GM23338 (cell line): ENCODE measurements at regions not wholly inside any gene's neighbourhood (a gene's known extent, or its start where the extent isn't known, plus 50 kb on each side); places are given as distances from the start of the nearest gene placed in this dataset.
A peak's percentile ranks its signal among the peaks of the same experiment; 100 is the strongest.

Experiments used
- ATAC-seq: fragments of 200-7000 bp; cut with Tn5 transposase; 3 replicates; pipeline ENCODE4 v1.9.1; 2020
- DNase-seq: peaks from one replicate; pipeline ENCODE4 v3.0.0-alpha.2; 2015; ENCODE audit warnings: low spot score
- H2AFZ ChIP-seq: fragments of 200-600 bp; sonication (generic); 2 replicates; pipeline ENCODE4 v1.8.0; 2016; ENCODE audit warnings: antibody characterized with exemption, mild to moderate bottlenecking, moderate library complexity
- H3F3A ChIP-seq: fragments of 200-600 bp; sonication (generic); replicated peaks from 2 replicates; pipeline ENCODE4 v1.8.0; 2017; ENCODE audit warnings: antibody characterized with exemption, mixed run types, low read depth
- H3K27ac ChIP-seq: fragments of 200-600 bp; sonication (generic); 2 replicates; pipeline ENCODE4 v1.6.1; 2016; ENCODE audit warnings: low read depth
- H3K27me3 ChIP-seq: fragments of 200-600 bp; sonication (generic); 2 replicates; pipeline ENCODE4 v1.8.0; 2016; ENCODE audit warnings: mild to moderate bottlenecking, mixed run types, moderate library complexity; ENCODE audit not compliant: insufficient read depth
- H3K36me3 ChIP-seq: fragments of 200-600 bp; sonication (generic); 2 replicates; pipeline ENCODE4 v1.8.0; 2016; ENCODE audit warnings: mild to moderate bottlenecking; ENCODE audit not compliant: insufficient read depth
- H3K4me1 ChIP-seq: fragments of 200-600 bp; sonication (generic); 2 replicates; pipeline ENCODE4 v1.8.0; 2016; ENCODE audit warnings: mild to moderate bottlenecking, moderate library complexity; ENCODE audit not compliant: insufficient read depth
- H3K4me2 ChIP-seq: fragments of 200-600 bp; sonication (generic); 2 replicates; pipeline ENCODE4 v1.7.1; 2017; ENCODE audit warnings: mixed run types
- H3K4me3 ChIP-seq: fragments of 200-600 bp; sonication (generic); 2 replicates; pipeline ENCODE4 v1.6.1; 2016; ENCODE audit warnings: mixed run types
- H3K79me2 ChIP-seq: fragments of 200-600 bp; sonication (generic); replicated peaks from 2 replicates; pipeline ENCODE4 v1.8.0; 2017; ENCODE audit warnings: mild to moderate bottlenecking; ENCODE audit not compliant: insufficient read depth
- H3K9me2 ChIP-seq: fragments of 200-600 bp; sonication (generic); 2 replicates; pipeline ENCODE4 v1.8.0; 2017; ENCODE audit not compliant: insufficient read depth
- H4K20me1 ChIP-seq: fragments of 200-600 bp; sonication (generic); replicated peaks from 2 replicates; pipeline ENCODE4 v1.8.0; 2017; ENCODE audit warnings: mild to moderate bottlenecking; ENCODE audit not compliant: insufficient read depth
- H3K27ac Mint-ChIP-seq: 2 replicates; pipeline ENCODE4 v1.8.0; 2020; ENCODE audit warnings: inconsistent platforms, mild to moderate bottlenecking, moderate library complexity, mixed read lengths
- H3K27me3 Mint-ChIP-seq: 3 replicates; pipeline ENCODE4 v1.8.0; 2022; ENCODE audit warnings: low read depth, mild to moderate bottlenecking, moderate library complexity, mixed read lengths, inconsistent platforms; ENCODE audit not compliant: insufficient read depth, poor library complexity
- H3K36me3 Mint-ChIP-seq: 3 replicates; pipeline ENCODE4 v1.8.0; 2021; ENCODE audit warnings: low read depth, mild to moderate bottlenecking, inconsistent platforms, moderate library complexity, mixed read lengths
- H3K4me1 Mint-ChIP-seq: 3 replicates; pipeline ENCODE4 v1.8.0; 2020; ENCODE audit warnings: mild to moderate bottlenecking, inconsistent platforms, mixed read lengths
- H3K4me3 Mint-ChIP-seq: 3 replicates; pipeline ENCODE4 v1.8.0; 2021; ENCODE audit warnings: moderate library complexity, mild to moderate bottlenecking, inconsistent platforms, mixed read lengths
- H3K9me3 Mint-ChIP-seq: 3 replicates; pipeline ENCODE4 v1.8.0; 2020; ENCODE audit warnings: moderate library complexity, mild to moderate bottlenecking, inconsistent platforms, mixed read lengths
- CREB1 ChIP-seq: fragments of 250-450 bp; sonication (Bioruptor Pico); IDR thresholded peaks from 2 replicates; pipeline ENCODE4 v1.5.0; 2020; ENCODE audit warnings: low read depth, mild to moderate bottlenecking, moderate library complexity
- CTCF ChIP-seq, 2 experiments: fragments of 200-600 bp in 1 of 2; sonication (generic) in 1 of 2; conservative IDR thresholded peaks; 2 replicates each; pipeline versions ENCODE4 v1.5.1 to v1.6.1; 2016 to 2017; ENCODE audit warnings: antibody characterized with exemption in 2 of 2, low read depth in 2 of 2, mild to moderate bottlenecking in 2 of 2, moderate library complexity in 1 of 2
- ETS1 ChIP-seq: IDR thresholded peaks from 2 replicates; pipeline ENCODE4 v1.6.1; 2016; ENCODE audit warnings: antibody characterized with exemption
- JUNB ChIP-seq: IDR thresholded peaks from one replicate; pipeline ENCODE4 v1.6.1; 2016; ENCODE audit warnings: antibody characterized with exemption; ENCODE audit not compliant: unreplicated experiment
- NANOG ChIP-seq: IDR thresholded peaks from 2 replicates; pipeline ENCODE4 v1.6.1; 2016; ENCODE audit warnings: antibody characterized with exemption, borderline replicate concordance
- POLR2AphosphoS5 ChIP-seq: IDR thresholded peaks from 2 replicates; pipeline ENCODE4 v1.6.1; 2016; ENCODE audit warnings: antibody characterized with exemption, low read depth
- ZNF331 ChIP-seq: fragments of 250-450 bp; sonication (Bioruptor Pico); IDR thresholded peaks from 2 replicates; pipeline ENCODE4 v1.5.0; 2020; ENCODE audit warnings: low read depth, mild to moderate bottlenecking, moderate library complexity
- ZNF462 ChIP-seq: fragments of 250-450 bp; sonication (Bioruptor Pico); IDR thresholded peaks from 2 replicates; pipeline ENCODE4 v1.5.0; 2020; ENCODE audit warnings: mild to moderate bottlenecking, moderate library complexity

- ATAC-seq (peak; percentile 84), DNase-seq (peak; percentile 55)
- Mint-ChIP-seq H3K27me3 (no peaks in the 10 kb centered on the region), H3K9me3 (peaks cover 42% of the 10 kb centered on the region), H3K4me1 (peaks cover 8% of the 10 kb centered on the region; the same call in 1 of the 3 replicates), H3K36me3 (peaks cover 24% of the 10 kb centered on the region), H3K4me3 (no peak overlapping the region), H3K27ac (no peak overlapping the region)
- no peak overlapping the region for H3K4me2 ChIP-seq
- H3F3A ChIP-seq = no peaks in the 10 kb centered on the region
- H3K27ac ChIP-seq = no peak overlapping the region
- H3K4me3 ChIP-seq = no peak overlapping the region
- H3K9me2 ChIP-seq = peaks cover 11% of the 10 kb centered on the region; the same call in 1 of the 2 replicates
- H2AFZ ChIP-seq = no peak overlapping the region
- no peaks in the 10 kb centered on the region; the same call in 1 of the 2 replicates for H3K4me1 ChIP-seq
- no peaks in the 10 kb centered on the region for H3K36me3 ChIP-seq
- no peaks in the 10 kb centered on the region for H4K20me1 ChIP-seq
- no peaks in the 10 kb centered on the region for H3K79me2 ChIP-seq
- TF ChIP-seq CREB1 (CRISPR knock-in tag) = no peak
- TF ChIP-seq JUNB = no peak
- TF ChIP-seq CTCF (conservative IDR thresholded peaks at IDR 0.05; ENCODE audit: low read depth in 2 of 2) = no peak
- no peak for TF ChIP-seq POLR2AphosphoS5
- TF ChIP-seq ZNF462 (CRISPR knock-in tag) = peak; percentile 76
- no peak for TF ChIP-seq ZNF331 (CRISPR knock-in tag)
- TF ChIP-seq ETS1 = no peak
- TF ChIP-seq NANOG = no peak
- H3K27me3 ChIP-seq = no peaks in the 10 kb centered on the region
Observed at GRCh38 chr2:2389215-2389614, 58.1 kb upstream of the MYT1L start.
